NCI-H748 (cell line): ENCODE measurements at regions not wholly inside any gene's neighbourhood (a gene's known extent, or its start where the extent isn't known, plus 50 kb on each side); places are given as distances from the start of the nearest gene placed in this dataset.

Source experiments
- DNase-seq: peaks from one replicate; lab custom pipeline; 2025; ENCODE audit not compliant: unreplicated experiment; lab: John Stamatoyannopoulos, UW

- DNase-seq = no peak
These were observed 345.5 kb upstream of the TSHZ3 start for GRCh38 chr19:31694761-31695160.

GRCh38 chr19:31699421-31699820, 350.2 kb upstream of the TSHZ3 start:
- no peak for DNase-seq

GRCh38 chr19:31701146-31701545, 351.9 kb upstream of the TSHZ3 start:
- DNase-seq = no peak

- DNase-seq = no peak
These were observed 356.4 kb upstream of the TSHZ3 start for GRCh38 chr19:31705656-31706055.

GRCh38 chr19:31706131-31706530, 356.9 kb upstream of the TSHZ3 start:
- no peak for DNase-seq

- no peak for DNase-seq
These were observed 357.7 kb upstream of the TSHZ3 start for GRCh38 chr19:31706691-31707620.

GRCh38 chr19:31708520-31708919, 359.3 kb upstream of the TSHZ3 start:
- DNase-seq = no peak

- no peak for DNase-seq
These were observed 360.2 kb upstream of the TSHZ3 start for GRCh38 chr19:31709476-31709875.

GRCh38 chr19:31715249-31715945, 366.2 kb upstream of the TSHZ3 start:
- no peak for DNase-seq

- peak; percentile 10 for DNase-seq
These were observed 367.6 kb upstream of the TSHZ3 start for GRCh38 chr19:31716826-31717225.

- DNase-seq = no peak
These were observed 368.2 kb upstream of the TSHZ3 start for GRCh38 chr19:31717269-31717923.

GRCh38 chr19:31718032-31718431, 368.8 kb upstream of the TSHZ3 start:
- no peak for DNase-seq

- no peak for DNase-seq
These were observed 369.7 kb upstream of the TSHZ3 start for GRCh38 chr19:31718898-31719297.

- no peak for DNase-seq
These were observed 373.9 kb upstream of the TSHZ3 start for GRCh38 chr19:31723101-31723500.

GRCh38 chr19:31725051-31725450, 375.8 kb upstream of the TSHZ3 start:
- no peak for DNase-seq

GRCh38 chr19:31727536-31727935, 378.3 kb upstream of the TSHZ3 start:
- no peak for DNase-seq

- DNase-seq = no peak
These were observed 381.0 kb upstream of the TSHZ3 start for GRCh38 chr19:31730270-31730669.

- DNase-seq = no peak
These were observed 384.4 kb upstream of the TSHZ3 start for GRCh38 chr19:31733591-31733990.

GRCh38 chr19:31742249-31742648, 393.0 kb upstream of the TSHZ3 start:
- no peak for DNase-seq

- no peak for DNase-seq
These were observed 396.5 kb upstream of the TSHZ3 start for GRCh38 chr19:31745731-31746130.

- no peak for DNase-seq
These were observed 400.0 kb upstream of the TSHZ3 start for GRCh38 chr19:31749231-31749630.

- no peak for DNase-seq
These were observed 410.1 kb upstream of the TSHZ3 start for GRCh38 chr19:31759359-31759758.
